GM18868 (cell line): ENCODE measurements at regions not wholly inside any gene's neighbourhood (a gene's known extent, or its start where the extent isn't known, plus 50 kb on each side); places are given as distances from the start of the nearest gene placed in this dataset.

Experiments
- ATAC-seq: cut with Tn5 transposase; IDR thresholded peaks from one replicate; pipeline ENCODE4 v1.9.1; 2021; ENCODE audit warnings: mild to moderate bottlenecking, moderate library complexity; ENCODE audit not compliant: unreplicated experiment

DNA sequence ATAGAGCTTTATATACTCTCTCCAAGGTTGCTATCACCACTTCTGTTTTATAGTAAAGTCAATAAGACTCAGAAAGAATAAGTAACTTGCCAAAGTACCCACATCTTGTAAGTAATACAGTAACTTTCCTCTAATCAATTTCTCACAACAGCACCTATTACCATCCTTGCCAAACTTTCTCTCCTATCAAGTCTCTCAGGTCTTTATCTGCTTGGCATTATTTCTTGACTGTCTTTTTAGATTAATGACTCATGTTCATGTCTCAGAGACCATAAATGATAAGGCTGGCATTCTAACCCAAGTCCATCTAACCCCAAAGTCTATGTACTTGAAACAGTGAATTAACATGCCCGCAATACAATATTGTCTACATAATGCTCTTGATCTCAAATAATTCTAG is 618.0 kb upstream of the ZEB2 start:
- no peak for ATAC-seq

DNA sequence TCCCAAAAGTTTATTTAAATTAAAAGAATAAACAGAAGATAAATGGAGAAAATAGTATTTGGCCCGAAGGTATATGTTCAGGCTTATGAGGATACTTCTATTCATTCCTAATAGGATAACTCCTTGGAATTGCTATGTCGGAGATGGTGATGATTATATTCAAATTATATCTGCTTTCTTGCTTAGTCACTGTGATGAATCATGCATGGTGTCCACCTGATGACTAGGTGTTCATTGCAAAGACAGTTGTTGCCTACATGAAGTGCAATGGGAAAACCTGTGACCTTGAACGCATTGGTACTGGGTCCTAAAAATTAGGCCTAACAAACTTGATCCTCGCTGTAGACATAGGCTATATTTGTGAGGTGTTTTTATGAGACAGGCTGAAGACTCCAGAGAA is 617.3 kb upstream of the ZEB2 start:
- ATAC-seq, result no peak

DNA sequence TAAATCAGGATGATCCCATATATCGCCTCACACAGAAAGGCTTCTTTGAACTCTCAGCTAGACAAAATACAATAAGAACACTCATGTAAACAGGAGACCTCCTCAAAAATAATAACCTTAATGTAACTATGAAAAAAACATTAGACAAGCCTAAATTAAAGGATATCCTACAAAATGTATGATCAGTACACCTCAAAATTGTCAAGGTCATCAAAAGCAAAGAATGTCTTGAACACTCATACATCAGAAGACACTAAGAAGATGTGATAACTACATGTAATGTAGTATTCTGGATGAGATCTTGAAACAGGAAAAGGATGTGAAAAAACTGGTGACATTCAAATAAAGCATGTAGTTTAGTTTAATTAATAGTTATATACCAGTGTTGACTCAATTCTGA is 616.8 kb upstream of the ZEB2 start:
- ATAC-seq, result no peak

DNA sequence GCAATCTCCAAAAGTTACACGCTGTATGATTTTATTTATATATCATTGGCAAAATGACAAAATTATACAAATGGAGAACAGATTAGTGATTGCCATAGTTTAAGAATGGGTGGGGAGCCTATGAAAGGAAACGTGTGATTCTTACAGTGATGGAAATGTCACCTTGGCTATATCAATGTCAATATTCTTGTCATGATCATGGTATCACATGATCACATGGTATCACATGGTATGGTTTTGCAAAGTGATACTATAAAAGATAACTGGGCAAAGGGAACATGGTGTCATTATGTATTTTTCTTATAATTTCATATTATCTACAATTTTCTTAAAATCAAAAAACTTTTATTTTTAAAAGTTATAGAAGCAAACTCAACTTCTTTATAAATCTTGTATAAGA is 606.2 kb upstream of the ZEB2 start:
- no peak for ATAC-seq

DNA sequence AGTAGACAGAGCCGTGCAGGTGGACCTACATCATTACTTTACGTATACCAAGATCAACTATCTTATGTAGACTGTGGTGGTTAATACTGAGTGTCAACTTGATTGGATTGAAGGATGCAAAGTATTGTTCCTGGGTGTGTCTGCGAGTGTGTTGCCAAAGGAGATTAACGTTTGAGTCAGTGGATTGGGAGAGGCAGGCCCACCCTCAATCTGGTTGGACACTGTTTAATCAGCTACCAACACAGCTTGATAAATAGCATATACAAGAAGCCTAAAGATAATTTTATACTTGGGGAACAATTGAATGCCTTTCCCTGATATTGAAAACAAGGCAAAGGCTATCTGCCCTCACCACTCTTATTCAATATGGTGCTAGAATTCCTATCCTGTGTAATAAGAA is 604.2 kb upstream of the ZEB2 start:
- no peak for ATAC-seq

DNA sequence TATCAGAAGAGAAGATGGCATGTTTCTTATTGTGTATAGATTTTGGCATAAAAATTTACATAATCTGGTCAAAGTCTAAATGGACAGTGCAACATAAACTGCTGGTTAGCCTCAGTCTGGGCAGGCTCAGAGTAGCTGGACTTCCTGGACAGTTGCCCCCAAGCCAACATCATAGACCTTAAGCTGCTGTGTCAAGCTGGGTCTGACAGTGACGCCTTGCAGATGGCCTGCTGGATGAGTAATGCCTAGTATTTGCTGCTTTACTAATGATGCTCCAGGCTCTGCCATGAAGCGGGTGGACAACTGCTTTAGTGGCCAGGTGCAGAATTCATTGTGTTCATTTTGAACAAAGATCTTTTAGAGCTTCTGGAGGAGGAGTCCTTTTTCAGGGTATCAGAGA is 603.7 kb upstream of the ZEB2 start:
- ATAC-seq, result no peak

DNA sequence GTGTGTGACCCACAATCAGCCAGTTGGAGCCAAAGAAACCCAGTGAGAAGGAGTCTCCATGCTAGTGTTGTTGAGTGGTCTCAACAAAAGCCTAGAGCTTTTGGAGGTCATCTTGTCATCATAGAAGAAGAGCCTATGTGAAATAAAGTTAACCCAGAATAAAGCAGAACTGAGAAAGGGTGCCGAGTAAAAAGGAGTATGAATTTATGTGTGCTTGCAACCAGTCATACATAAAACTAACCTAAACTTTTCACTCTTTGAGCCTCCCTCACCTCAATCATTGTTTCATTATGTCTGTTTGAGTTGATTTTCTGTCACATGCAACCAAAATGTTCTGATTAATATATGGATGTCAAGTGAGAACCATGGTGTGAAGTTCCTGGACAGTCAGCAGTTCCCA is 599.3 kb upstream of the ZEB2 start:
- ATAC-seq, result peak; percentile 82

DNA sequence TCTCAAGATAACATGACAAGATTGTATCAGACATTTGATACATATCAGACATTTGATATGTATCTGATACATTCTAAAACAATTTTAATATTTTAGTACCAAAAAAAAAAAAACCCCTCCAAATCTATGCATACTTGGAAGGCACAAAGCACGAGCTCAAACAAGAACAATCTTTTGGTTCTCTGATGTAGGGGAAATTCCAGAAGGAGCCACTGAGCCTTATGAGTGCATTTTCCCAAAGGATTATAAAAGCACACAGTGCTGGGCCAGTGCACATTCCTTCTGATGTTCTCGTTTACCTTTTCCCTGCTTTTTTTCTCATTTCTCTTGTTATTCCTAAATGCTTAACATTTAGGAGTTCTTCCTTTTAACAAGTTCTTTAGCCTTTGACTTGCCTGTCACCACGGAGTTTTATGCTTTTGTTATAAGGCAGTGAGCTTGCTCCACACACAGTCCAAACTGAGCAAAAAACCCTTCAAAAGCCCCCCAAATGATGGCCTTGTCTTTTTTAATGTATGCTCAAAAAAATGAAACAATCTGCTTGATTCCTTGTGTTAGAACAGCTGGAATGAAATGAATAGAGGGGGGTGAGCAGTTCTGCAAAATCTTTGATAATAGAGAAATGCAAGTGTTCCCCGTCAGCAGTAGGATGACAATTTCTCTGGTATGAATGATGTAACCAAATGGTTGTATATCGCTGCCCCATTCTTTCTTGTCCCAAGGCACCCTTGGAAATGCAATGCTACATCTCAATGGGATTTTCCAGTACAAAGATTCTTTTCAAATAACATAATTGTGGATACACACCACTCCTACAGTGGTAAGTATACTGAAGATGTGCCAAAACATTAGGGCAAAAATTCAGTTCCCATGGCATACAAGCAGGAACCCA is 597.2 kb upstream of the ZEB2 start:
- no peak for ATAC-seq

DNA sequence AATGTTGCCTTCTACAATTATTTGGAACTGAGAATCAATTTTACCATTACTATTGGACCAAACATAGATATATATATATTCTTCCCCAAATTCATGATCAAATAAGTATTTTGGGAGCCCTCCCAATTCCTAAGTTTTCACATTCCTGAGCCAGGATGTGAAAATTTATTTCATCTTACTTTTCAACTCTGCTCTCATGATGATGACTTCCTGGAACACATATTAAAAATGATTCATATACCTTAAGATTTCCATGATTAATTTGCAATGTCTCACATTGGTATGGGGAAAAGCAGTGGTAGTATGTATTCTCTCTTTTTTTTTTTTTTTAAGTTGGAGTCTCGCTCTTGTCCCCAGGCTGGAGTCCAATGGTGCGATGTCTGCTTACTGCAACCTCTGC is 596.1 kb upstream of the ZEB2 start:
- ATAC-seq, result no peak

DNA sequence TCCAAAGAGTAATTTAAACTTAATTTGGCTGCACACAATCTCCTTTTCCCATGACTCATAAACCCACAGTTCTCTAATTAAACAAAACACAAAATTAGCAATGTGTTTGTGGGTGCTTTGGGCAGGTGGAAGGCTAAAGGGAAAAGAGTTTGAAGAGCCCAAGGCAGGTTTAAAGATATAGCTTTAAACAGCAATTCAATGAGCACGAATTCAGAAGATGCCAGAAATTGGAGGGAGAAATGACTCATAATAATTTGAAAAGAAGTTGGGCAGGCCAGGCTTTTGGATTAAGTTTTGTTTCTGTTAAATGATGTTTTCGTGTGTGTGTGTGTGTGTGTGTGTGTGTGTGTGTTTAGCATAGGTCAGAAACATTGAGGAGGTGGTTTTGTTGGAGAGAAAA is 594.8 kb upstream of the ZEB2 start:
- no peak for ATAC-seq

DNA sequence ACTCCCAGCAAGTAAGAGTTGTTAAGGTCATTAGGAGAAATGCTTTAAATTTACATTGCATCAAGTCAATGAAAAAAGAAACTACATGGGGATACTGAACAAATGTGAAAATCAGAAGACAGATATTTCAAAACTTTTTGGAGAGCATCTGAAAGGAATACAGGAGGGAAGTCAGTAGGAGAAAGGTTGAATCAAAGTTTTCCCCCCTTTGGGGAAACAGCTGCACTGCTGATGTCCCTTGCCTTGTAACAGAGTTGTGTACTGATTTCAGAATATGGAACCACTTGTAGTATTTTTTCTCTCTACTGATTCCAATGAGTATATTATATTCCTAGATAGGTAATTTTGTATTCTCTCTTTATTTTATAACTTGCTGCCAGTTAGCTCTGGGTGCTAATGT is 592.5 kb upstream of the ZEB2 start:
- ATAC-seq, result no peak

DNA sequence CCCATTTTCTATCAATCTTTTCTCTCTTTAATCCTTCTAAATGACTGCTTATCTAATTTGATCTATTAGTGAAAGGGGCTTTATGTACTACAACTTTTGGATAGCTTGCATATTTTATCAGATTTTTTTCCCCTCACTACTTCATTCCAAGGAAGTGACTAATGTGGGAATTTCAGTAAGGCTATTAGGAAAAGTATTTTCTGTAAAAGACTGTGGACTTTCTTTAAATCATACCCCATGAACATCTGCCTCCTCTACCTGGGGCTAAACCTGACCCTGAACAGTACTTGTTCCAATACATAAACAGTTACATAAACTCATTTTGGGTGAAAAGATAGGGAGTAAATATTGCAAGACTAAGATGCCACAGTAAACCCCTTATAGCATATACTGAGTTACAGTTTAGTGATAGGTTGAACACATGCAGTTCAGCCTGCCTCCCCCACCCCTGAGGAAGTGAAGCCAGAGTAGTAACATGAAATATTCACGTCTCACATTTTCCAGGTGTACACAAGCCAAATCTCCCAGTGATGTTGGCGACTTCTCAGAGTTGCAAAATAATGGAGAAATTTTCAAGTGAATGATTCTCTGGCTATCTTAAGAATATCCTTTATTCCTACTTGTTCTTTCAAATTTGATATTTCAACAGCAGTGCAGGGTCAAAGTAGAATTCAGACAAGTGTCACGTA is 590.9 kb upstream of the ZEB2 start:
- no peak for ATAC-seq

DNA sequence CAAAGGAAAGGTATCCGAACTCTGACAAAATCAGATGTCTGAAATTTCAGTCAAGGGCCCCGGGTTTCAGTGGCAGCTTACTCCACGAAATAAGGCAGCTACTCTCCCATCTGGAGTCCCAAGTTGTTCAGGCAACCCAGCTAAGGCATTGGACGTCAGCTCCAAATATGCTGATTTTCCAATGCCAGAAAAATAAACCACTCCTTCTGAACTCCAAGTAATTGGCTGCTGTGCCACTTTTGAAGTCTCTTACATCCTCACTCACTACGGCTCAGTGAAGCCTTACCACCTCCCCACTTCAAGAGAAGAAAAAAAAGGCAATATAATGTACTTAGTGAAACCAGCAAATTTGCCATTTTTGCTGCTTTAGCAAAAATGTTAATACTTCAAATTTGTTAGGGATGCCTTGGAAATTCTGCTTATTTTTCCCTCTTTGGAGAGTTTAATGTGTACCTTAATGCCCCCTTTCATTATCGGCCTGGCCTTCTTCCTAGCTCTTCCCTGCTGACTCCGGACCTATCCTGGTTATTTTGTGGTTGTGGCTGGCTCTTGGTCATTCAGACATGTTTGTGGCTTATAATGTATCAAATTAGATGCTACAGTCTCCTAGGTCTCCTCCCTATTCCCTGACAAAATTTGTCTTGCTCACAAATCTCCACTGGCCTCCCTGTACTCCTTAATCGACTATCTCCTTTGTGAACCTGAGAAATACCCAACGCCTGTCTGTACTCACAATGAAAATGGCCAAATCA is 589.2 kb upstream of the ZEB2 start:
- ATAC-seq, result no peak

DNA sequence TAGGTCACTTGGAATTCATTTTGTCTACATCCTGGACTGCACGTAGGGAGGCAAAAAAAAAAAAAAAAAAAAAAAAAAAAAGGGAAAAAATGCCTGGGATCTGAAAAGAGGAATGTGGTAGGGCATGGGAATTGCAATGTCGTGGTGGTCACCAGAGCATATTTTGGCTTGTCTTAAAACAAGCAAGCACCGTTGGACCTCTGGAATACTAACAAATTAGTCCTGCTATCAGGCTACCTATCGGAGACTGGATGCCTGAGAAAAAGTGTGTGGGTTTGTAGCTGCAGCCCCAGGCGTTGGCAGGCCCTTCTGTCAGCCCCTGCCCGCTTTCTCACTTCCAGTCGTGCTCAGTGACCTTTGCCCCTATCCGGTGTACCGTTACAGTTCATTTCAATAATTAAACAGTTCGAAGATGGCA is 588.5 kb upstream of the ZEB2 start:
- ATAC-seq, result no peak

DNA sequence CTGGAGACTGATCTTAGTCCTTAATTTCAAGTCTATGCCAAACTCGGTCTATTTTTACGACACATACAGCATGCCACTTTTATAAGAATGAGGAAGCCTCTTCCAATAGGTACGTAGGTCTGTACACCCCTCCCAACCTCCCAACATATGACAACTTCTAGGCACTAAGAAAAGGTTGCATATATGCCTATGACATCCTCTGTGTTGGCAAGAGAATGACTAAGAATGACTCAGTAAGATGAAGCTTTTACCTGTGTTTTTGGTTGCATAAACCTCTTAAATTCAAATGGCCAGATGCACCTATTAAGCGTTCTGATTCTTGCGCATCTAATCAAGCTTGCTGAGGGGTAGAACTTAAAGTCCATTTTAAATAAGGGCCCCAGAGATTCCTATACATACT is 586.4 kb upstream of the ZEB2 start:
- ATAC-seq, result no peak

DNA sequence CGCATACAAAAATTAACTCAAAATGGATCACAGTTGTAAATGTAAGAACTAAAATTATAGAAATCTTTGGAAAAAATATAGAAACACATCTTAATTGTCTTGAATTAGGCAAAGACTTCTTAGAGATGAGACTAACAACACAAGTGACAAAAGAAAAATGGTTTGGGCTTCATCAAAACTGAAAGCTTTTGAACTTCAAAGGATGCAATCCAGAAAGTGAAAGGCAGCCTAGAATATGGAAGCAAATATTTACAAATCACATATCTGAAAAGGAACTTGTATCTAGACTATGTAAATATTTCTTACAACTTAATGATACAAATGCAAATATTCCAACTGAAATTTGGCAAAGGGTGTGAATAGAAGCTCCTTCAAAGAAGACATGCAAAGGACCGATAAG is 582.8 kb upstream of the ZEB2 start:
- no peak for ATAC-seq

DNA sequence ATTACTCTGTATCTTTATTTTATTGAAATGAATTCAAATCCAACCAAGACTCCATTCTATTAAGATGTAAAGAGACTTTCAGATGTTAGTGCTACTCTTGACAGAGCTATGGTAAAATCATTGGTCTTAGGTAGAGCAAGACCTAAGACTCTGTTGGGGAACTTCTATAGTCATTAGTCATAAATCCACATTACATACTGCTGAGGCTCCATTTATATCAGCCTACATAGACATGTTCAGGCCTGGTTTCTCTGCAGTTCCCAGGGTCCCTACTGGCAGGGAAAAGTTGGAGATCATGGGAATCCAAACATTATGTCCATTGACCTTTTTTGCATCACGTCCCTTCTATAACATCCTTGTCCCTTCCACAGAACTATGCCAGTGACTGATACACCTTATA is 580.4 kb upstream of the ZEB2 start:
- no peak for ATAC-seq

DNA sequence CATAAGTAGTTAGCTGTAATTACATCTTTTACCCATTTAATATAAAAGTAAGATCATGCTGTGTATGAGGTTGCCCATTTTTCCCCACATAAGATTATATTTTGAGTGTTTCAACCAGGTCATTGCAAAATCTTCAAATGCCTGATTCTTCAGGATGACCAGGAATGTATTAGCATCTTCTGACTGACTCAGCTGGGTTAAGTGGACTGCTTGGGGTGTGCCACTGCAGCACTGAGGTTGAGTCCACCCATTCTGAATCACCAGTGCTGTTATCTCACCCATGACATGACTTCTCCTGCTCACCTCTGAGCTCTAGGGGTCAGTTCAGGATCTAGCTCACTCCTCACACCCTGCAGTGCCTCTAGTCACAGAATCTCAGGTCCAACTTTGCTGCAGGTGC is 576.7 kb upstream of the ZEB2 start:
- no peak for ATAC-seq

DNA sequence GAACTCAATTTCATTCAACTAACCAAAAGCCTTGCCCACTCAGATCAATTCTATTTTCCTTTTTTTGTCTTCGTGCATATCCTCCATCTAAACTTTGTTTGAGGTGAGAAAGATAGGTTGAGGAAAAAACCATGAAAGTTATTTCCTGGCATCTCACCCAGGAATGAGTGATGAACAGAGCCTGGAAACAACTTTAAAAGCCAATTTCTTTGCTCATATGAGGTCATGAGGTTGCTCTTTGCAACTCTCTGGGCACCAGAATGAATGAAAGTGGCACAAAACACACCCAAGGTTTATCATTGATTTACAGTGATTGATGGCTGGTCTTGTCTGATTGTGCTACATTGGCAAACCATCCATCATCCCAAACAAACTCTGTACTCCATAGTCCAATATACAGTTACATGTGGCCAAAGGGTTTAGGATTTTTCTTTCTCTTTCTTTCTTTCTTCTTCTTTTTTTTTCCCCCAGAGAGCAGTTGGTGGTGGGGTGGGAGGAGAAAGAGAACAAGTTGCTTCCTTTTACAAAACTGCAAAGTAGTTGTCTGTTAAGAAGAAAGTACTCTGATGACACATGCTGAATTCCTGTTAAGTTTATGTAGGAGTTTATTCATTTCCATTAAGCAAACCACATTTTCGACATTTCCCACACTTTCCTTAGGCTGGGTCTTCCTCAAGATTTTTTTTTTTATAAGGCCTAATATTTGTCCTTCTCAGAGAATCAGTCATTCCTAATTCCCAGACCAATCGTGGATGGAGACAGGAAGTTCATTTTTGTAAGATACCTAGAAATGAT is 575.9 kb upstream of the ZEB2 start:
- no peak for ATAC-seq

DNA sequence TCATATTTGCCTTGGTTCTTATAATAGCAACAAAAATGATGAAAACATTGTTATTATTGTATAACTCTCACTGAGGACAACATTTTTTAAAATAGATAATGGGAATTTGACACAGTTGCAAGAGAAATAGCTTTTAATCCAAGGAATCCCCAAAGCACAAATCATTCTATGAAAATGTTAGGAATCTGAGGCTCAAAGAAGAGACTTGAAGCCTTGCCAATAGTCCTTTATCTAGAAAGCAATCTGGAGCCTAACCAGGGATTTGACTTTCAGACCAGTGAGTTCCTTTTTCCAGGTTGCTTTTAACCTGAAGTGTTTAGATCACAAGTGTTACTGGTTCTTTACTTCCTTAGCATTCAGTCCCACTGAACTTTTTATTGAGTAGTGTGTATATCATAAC is 574.5 kb upstream of the ZEB2 start:
- ATAC-seq, result no peak

DNA sequence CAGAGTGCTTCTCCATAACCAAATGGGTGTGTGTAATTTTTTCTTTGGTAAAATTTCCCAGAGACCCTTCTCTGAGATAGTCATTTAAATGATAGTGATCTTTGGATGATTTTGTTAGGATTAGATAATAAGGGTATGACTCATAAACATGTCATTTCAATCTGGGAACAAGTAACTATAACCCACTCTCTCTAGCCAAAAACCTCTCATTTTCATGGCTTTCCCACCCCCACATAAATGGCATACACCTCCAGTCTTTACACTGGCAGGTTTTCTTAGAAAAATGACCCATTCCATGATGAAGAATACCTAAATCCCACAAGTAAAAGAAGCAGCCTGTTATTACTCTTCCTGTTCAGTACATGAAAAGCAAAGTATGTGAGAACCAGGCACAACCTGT is 572.0 kb upstream of the ZEB2 start:
- no peak for ATAC-seq
